HL-60 (cell line): ENCODE measurements at regions not wholly inside any gene's neighbourhood (a gene's known extent, or its start where the extent isn't known, plus 50 kb on each side); places are given as distances from the start of the nearest gene placed in this dataset.

Experiments used
- CTCF ChIP-seq: IDR thresholded peaks from one replicate; pipeline ENCODE4 v1.5.1; 2011; ENCODE audit warnings: low read length, control low read depth, inconsistent platforms; ENCODE audit not compliant: insufficient read depth
- GABPA ChIP-seq: IDR thresholded peaks from 2 replicates; pipeline ENCODE4 v1.6.1; 2012; ENCODE audit warnings: low read depth
- POLR2AphosphoS5 ChIP-seq: IDR thresholded peaks from 2 replicates; pipeline ENCODE4 v1.6.1; 2012; ENCODE audit warnings: low read depth
- REST ChIP-seq: IDR thresholded peaks from 2 replicates; pipeline ENCODE4 v1.6.1; 2012; ENCODE audit warnings: low read depth; ENCODE audit not compliant: insufficient replicate concordance
- SPI1 ChIP-seq: IDR thresholded peaks from 2 replicates; pipeline ENCODE4 v1.6.1; 2012; ENCODE audit warnings: low read depth, mild to moderate bottlenecking, borderline replicate concordance

GRCh38 chr18:42689310-42689709 lies 426.2 kb downstream of the RIT2 start:
- no peak for TF ChIP-seq CTCF
- no peak for TF ChIP-seq POLR2AphosphoS5
- TF ChIP-seq GABPA: no peak
- TF ChIP-seq REST: no peak
- no peak for TF ChIP-seq SPI1
